ENCODE measurements at regions not wholly inside any gene's neighbourhood (a gene's known extent, or its start where the extent isn't known, plus 50 kb on each side); places are given as distances from the start of the nearest gene placed in this dataset.

DNA sequence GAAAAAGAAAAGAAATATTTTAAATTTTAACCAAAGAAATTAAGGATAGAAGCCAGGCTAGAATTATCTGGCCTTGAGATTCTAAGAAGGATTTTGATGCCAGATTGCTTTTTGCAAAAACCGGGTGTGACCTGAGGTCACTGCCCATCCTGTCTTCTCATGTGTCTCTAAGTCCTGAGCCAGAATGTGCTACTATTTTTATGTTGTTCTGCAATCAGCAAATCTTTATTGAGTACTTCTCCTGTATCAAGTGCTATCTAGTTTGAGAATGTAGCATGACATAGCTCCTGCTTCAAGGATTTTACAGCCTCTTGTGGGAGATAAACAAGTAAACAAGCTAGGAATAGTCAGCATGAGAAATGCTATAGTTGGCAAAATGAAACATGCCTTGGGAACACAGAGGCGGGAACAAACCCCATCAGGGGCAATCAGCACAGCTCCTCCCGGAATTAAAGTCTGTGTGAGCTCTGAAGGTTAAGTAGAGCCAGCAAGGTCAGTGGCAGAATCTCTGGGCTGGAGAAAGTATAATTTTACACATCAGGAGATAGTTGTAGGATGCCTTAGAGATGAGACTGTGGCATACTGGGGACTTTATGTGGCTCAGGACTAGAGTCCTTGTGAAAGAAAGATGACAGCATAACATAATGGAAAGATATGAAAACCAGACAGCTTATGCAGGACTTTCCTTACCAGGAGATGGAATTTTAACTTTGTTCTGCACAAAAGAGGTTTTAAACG lies 899.5 kb upstream of the SLC10A2 start:
- TF ChIP-seq POLR2A (IDR thresholded peaks at IDR 0.05), result no peak
- TF ChIP-seq POLR2AphosphoS5 (IDR thresholded peaks at IDR 0.05; ENCODE audit: insufficient read depth in 1 of 2, low read depth in 1 of 2), result no peak

All from vagina (tissue), 2 donors.